ENCODE measurements at regions not wholly inside any gene's neighbourhood (a gene's known extent, or its start where the extent isn't known, plus 50 kb on each side); places are given as distances from the start of the nearest gene placed in this dataset.

DNA sequence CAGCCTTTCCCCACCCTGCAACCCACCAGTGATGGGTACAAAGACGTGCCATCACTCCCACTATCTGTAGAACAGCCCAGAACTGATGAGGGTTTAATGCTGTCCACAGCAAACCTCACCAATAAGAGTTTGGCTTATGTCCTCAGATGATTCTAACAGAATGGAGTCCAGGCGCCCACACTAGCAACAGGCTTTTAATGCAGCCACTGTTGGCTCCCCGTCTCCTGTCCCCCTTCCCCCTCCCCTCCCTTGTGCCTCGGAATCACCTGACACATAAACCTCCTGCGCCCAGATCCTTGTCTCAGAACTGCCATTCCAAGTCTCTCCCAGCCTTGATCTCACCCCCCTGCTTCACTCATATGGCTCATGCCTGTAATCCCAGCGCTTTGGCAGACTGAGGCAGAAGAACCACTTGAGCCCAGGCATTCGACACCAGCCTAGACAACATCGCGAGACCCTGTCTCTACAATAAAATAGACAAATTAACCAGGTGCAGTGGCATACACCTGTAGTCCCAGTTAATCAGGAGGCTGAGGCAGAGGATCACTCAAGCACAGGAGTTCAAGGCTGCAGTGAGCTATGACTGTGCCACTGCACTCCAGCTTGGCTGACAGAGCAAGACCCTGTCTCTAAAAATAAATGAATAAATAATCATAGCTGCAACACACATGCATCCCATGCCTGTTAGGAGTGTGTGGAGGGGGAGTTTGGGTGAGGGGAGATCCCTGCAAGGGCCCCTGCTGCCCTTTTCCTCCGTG is 85.6 kb downstream of the SNX5 start:
- TF ChIP-seq, protein P1, sequence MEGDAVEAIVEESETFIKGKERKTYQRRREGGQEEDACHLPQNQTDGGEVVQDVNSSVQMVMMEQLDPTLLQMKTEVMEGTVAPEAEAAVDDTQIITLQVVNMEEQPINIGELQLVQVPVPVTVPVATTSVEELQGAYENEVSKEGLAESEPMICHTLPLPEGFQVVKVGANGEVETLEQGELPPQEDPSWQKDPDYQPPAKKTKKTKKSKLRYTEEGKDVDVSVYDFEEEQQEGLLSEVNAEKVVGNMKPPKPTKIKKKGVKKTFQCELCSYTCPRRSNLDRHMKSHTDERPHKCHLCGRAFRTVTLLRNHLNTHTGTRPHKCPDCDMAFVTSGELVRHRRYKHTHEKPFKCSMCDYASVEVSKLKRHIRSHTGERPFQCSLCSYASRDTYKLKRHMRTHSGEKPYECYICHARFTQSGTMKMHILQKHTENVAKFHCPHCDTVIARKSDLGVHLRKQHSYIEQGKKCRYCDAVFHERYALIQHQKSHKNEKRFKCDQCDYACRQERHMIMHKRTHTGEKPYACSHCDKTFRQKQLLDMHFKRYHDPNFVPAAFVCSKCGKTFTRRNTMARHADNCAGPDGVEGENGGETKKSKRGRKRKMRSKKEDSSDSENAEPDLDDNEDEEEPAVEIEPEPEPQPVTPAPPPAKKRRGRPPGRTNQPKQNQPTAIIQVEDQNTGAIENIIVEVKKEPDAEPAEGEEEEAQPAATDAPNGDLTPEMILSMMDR (IDR thresholded peaks at IDR 0.05): no peak
- no peak for DNase-seq
- H3K4me3 Mint-ChIP-seq: no peak overlapping the region
- CTCF ChIA-PET: no interaction called here
- H3K27me3 Mint-ChIP-seq: peaks cover 2% of the 10 kb centered on the region
- intact Hi-C loops (cut with micrococcal nuclease): no loop called here
- POLR2A ChIA-PET: no interaction called here
- H3K36me3 Mint-ChIP-seq (ENCODE audit: low read depth): no peaks in the 10 kb centered on the region
- H3K27ac Mint-ChIP-seq: no peak overlapping the region
- H3K4me1 Mint-ChIP-seq: peaks cover 40% of the 10 kb centered on the region
- H3K9me3 Mint-ChIP-seq: no peaks in the 10 kb centered on the region
- ATAC-seq (ENCODE audit: low read depth): no peak

DNA sequence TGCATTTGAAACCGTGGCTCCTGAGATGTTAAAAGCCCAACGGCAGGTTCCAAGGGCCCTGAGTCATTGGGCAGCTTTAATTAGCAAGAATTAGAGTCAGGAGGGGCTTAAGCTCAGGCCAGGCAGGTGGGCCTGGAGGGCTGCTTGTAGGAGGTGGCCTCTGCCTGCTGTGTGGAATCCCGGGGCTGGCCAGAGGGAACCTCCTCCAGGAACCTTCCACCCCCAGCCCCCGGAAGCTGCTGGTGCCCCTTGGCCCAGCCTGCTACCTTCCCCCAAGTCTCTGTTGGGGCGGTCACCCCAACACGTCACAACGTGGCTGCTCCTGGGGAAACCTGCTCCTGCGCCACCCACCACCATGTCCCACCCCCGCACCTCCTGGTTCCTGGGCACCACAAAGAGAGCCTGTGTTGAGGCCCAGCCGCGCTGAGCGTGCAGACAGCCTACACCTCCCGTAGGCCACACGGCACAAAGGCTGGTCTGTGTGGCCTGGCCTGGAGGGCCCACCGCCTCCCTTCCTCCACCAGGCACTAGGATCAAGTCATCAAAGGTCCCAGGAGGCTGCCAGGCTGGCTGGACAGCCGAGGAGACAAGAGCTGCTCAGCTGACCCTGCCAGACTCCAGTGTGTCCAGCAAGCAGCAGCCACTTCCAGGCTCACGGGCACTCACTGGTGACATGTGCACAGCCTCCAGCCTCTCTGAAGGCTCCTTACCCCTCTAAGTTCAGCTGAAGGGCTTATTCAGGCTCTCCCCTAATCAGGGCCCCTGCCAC is 86.3 kb downstream of the SNX5 start:
- CTCF ChIA-PET: no interaction called here
- Mint-ChIP-seq H3K4me3 (no peak overlapping the region), H3K27me3 (peaks cover 2% of the 10 kb centered on the region), H3K36me3 (ENCODE audit: low read depth) (no peaks in the 10 kb centered on the region), H3K9me3 (no peaks in the 10 kb centered on the region), H3K4me1 (peaks cover 47% of the 10 kb centered on the region), H3K27ac (no peak overlapping the region)
- intact Hi-C loops (cut with micrococcal nuclease): no loop called here
- ATAC-seq (ENCODE audit: low read depth): no peak
- POLR2A ChIA-PET: no interaction called here
- TF ChIP-seq, protein P1 (IDR thresholded peaks at IDR 0.05): no peak
- DNase-seq: no peak

DNA sequence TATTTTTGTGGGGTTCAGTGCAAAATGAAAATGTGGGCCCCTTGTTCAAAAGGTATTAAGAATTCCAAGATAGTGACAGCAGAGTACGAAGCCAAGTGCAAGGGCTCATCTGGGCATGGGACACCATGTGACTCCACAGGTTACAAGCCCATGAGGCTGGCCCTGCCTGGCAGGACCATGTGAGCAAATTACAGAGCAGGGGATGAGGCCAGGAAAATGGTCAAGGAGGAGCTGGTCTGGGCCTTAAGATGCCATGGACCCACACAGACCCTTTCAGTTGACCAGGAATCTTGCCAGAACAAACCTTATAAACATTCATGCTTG is 86.9 kb downstream of the SNX5 start:
- no peak overlapping the region for H3K4me3 Mint-ChIP-seq
- ChIA-PET CTCF (no interaction called here), POLR2A (interaction anchor here (0.5 kb wide), 1 partner anchor 19 kb away, joined by 3 read pairs; no protein-coding TSS in a partner anchor)
- no peak for DNase-seq
- intact Hi-C loops (cut with micrococcal nuclease): no loop called here
- H3K27ac Mint-ChIP-seq: no peak overlapping the region
- TF ChIP-seq, protein P1 (IDR thresholded peaks at IDR 0.05): no peak
- peaks cover 2% of the 10 kb centered on the region for H3K27me3 Mint-ChIP-seq
- H3K4me1 Mint-ChIP-seq: peaks cover 53% of the 10 kb centered on the region
- no peaks in the 10 kb centered on the region for H3K9me3 Mint-ChIP-seq
- ATAC-seq (ENCODE audit: low read depth): no peak
- no peaks in the 10 kb centered on the region for H3K36me3 Mint-ChIP-seq (ENCODE audit: low read depth)

DNA sequence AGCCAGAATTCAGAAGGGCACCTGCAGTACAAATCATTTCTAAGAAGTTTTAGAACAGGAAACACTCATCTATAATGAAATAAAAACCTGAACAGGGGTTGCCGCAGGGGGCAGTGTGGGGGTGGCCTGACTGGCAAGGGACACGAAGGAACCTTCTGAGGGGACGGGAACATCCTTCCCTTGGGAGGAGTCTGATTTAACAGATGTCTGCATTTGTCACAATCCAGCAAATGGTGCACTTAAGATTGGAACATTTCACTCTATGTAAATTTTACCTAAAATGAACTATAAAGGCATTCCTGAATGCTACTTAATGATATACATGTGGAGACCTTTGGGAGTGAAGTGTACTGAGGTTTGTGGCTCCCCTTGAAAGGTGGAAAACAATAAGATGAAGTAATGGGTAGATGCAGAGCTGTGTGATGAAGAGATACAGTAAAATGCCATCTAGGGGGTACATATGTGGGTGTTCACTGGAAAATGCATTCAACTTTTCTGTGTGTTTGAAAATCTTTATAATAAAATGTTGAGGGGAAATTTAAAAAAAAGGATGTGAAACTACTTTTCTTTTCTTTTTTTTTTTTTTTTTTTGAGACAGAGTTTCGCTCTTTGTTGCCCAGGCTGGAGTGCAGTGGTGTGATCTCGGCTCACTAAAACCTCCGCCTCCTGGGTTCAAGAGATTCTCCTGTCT is 89.5 kb downstream of the SNX5 start:
- no peaks in the 10 kb centered on the region for H3K9me3 Mint-ChIP-seq
- no peaks in the 10 kb centered on the region for H3K36me3 Mint-ChIP-seq (ENCODE audit: low read depth)
- DNase-seq (no peak), ATAC-seq (ENCODE audit: low read depth) (peak; percentile 70)
- H3K27me3 Mint-ChIP-seq: peaks cover 1% of the 10 kb centered on the region
- CTCF ChIA-PET: interaction anchor here (0.6 to 2.3 kb wide), 4 partner anchors 19 to 196 kb away, joined by 3 to 5 read pairs (median 3); no protein-coding TSS in a partner anchor
- H3K4me1 Mint-ChIP-seq: peaks cover 67% of the 10 kb centered on the region
- POLR2A ChIA-PET: interaction anchor here (0.7 to 1.5 kb wide), 7 partner anchors 16 to 354 kb away, joined by 3 to 10 read pairs (median 6); no protein-coding TSS in a partner anchor
- TF ChIP-seq, protein P1 (IDR thresholded peaks at IDR 0.05): no peak
- H3K27ac Mint-ChIP-seq: peak overlapping the region; percentile 71
- intact Hi-C loops (cut with micrococcal nuclease): loop anchor here (1.0 to 5.0 kb wide), 4 partner anchors 19 to 197 kb away; partner anchors contain the start of genes MGME1, RRBP1 and SNX5
- H3K4me3 Mint-ChIP-seq: peak overlapping the region; percentile 44
